Endometrium (tissue), 2 donors: ENCODE measurements at regions not wholly inside any gene's neighbourhood (a gene's known extent, or its start where the extent isn't known, plus 50 kb on each side); places are given as distances from the start of the nearest gene placed in this dataset.

Source experiments
- FAIRE-seq: peaks from 2 replicates; lab custom pipeline; 2012; peaks lifted over from hg19 to GRCh38; lab: Jason Lieb, UNC
- donor health status: control.
- donor health status: control.

GRCh38 chr12:62130834-62131552 lies 129.2 kb upstream of the USP15 start:
- FAIRE-seq, result no peak

DNA sequence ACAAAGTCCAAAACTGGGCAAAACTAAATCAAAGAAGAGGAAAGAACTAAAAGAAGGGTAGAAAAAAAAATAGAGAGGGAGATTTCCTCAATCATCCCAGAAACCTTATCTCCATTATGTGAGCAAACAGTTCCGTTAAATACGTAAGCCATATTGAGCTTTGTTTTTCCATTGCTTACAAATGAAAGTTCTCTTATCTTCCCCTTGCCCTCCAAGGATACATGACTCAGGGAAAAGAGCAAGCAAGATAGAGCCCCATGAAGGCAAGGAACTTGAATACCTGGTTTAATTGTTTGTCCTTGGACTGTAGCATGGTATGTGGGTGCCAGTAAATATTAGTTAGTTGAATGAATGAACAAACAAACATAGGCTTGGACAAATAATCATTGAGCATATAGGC lies 126.8 kb upstream of the USP15 start:
- FAIRE-seq, result no peak

DNA sequence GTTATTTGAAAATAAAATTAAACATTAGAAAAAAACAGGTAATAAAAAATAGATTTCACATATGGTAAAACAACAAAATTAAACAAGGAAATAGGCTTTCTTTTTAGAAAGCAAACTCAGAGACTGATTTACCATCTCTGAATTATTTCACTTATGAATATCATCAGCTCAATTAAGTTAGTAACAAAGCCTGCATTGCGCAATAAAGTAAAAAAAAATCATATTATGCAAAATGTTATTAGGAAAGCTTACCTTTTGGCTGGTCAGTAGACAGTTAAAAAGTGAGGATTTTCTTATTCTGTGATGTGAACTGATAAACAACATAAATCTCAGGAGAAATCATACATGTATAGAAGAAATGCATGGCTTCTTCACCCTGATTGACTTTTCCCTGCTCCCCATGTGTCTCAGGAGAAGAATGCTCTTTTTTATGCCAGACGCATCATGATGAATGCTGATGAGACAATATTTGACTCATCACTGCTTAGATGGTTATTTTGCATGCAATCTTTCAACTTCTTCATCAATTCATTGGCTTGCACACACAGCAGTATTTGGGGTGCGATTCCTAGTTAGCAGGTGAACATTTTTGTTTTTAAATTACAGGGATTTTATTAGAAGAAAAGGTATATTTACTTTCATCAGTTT lies 124.5 kb upstream of the USP15 start:
- FAIRE-seq, result no peak

DNA sequence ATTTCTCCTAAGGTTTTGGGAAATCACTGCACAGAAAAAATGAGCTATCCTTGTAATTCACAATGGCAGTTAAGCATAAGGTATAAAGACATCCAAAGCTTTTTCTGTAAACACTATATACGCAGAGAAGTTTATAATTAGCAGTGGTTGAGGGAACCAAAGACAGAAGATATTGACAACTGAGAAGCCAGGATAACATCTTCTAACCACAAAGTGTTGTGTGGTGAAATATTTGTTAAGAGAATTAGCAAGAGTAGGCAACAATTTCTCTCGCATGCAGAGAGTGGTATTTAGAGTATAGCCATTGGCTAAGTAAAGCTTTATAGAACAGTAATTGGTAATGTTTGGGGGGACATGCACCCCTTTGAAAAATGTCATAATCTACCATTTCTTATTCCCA lies 123.7 kb upstream of the USP15 start:
- no peak for FAIRE-seq

DNA sequence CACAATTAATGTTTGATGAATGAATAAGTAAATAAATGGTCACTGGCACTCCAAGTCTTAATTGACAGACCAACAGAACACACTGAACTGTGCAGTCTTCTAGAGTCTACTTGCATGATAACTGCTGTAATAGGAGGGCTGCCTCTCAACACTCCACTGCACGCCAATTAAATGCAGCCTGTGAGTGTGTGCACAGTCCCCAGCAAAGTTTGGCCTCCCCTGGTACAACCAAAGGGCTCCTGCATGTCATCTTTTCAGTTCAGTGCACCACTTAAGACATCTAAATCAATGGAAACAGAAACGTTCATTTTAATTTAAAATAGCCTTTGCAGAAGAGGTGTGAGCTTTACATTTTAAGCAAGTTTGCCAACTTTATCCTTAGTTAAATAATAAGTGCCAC lies 121.7 kb upstream of the USP15 start:
- FAIRE-seq, result no peak

DNA sequence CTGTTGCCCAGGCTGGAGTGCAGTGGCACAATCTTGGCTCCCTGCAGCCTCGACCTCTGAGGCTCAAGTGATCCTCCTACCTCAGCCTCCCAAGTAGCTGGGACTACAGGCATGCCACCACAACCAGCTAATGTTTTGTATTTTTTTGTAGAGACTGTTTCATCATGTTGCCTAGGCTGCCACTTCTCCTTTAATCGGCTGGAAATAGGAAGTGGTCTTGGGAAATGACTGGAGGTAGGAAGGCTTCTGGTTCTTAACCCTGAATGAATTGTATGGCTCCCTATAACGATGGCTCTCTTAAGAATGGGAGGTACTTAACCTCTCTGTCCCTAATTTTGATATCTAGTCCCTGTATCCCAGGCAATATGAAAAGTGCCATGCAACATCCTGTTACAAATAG lies 113.9 kb upstream of the USP15 start:
- FAIRE-seq, result no peak

GRCh38 chr12:62158013-62158412 lies 102.2 kb upstream of the USP15 start:
- FAIRE-seq, result no peak

DNA sequence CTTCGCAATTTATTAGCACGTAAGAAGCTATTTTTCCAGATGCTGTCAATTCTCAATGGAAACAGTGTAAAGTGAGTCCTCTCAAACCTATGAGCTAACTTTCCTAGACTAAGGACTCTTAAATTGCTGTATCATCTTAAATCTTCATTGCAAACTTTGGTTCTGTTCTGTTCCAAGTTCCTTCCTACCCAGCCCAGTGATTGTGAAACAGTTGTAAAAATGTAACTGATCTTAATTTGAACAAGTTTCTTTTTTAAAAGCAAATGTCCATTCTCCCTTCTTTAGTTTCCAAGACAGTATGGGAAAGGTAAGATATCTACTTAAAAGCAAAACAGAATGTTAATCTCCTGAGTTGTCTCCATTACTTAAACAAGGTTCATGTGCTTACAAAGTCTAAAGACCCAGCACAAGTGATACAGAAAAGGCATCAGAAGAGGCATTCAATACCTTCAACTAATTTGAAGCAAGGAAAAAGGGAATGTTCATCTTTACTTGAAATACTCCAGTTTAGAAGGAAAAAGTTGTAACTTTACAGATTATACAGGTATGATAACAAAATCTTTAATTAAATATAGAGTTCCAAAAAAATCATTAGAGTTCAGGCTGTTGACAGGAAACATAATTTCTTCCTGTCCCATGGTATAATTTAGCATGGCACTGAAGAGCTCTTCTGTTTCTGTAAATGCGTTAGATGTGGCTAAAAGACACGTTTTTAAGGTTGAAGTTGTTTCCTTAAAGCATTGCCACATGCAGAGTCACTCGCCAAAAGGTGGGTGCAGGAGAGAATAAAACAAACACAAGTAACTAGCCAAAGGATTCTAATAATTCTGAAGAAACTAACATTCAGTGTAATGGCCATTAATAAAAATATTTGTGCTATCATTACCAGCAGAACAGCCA lies 101.5 kb upstream of the USP15 start:
- FAIRE-seq, result no peak

GRCh38 chr12:62162214-62162613 lies 98.0 kb upstream of the USP15 start:
- no peak for FAIRE-seq

DNA sequence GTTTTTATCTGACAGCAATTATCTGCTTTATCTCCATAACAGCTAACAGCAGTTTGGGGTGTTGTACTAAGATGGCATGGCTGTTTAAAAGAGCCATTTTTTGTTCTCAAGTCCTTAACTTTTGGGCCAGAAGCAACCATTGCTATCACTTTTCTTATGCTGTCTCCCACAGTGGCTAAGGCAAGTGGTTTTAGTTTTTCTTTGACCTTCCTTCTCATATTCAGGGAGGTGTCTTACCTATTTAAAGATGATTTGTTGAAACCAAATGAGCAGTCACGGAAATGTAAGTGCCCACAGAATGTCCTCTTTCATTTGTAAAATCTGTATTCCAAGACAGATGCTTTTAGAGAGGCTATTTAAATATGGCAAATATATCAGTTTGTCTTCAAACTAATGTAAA lies 96.8 kb upstream of the USP15 start:
- no peak for FAIRE-seq

DNA sequence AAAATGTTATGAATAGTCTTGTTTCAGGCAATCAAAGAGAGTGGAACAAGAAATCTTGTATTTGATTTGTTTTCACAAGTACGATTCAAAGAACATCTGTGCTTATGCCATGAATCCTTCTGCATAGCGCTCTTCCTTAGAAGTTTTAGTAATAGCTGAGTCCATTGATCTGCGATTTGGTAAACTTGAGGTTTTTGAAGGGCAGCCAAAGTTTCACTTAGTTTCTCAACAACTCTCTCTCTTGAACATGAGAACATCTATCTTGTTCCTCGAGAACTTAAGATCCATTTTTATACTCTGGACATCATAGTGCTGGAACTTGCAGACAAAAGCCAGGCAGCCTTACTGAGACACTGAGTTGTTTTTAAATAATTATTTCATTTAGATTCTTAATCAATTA lies 96.2 kb upstream of the USP15 start:
- no peak for FAIRE-seq

DNA sequence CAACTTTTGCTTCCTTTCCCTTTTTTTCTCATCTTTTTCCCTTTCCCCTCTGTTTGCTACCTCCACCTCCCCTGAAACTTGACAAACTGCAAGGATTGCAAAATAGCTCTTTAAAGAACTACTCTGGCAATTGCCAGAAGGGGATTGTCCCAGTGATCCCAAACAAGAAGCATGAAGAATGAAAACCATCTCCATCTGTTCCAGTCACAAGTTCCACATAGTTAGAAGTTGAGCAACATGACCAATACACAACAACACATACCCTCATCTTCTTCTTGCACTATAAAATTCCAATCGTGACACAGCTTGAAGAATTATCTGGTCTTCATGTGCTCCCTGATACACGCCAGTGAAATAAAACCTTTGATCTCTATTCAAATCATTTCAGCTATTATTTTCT lies 93.7 kb upstream of the USP15 start:
- peak; percentile 81 for FAIRE-seq

DNA sequence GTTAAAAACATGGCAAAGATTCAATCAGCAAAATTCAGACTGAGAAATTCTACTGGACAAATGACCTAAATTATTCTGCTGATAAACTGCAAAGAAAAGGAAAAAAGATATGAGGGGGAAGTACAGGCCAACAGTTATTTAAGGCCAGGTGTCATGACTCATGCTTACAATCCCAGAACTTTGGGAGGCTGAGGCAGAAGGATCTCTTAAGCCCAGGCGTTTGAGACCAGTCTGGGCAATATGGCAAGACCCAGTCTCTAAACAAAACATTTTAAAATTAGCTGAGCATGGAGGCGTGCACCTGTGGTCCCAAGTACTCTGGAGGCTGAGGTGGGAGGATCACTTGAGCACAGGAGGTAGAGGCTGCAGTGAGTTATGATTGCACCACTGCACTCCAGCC lies 91.8 kb upstream of the USP15 start:
- no peak for FAIRE-seq

GRCh38 chr12:62170241-62170640 lies 90.0 kb upstream of the USP15 start:
- FAIRE-seq, result no peak

DNA sequence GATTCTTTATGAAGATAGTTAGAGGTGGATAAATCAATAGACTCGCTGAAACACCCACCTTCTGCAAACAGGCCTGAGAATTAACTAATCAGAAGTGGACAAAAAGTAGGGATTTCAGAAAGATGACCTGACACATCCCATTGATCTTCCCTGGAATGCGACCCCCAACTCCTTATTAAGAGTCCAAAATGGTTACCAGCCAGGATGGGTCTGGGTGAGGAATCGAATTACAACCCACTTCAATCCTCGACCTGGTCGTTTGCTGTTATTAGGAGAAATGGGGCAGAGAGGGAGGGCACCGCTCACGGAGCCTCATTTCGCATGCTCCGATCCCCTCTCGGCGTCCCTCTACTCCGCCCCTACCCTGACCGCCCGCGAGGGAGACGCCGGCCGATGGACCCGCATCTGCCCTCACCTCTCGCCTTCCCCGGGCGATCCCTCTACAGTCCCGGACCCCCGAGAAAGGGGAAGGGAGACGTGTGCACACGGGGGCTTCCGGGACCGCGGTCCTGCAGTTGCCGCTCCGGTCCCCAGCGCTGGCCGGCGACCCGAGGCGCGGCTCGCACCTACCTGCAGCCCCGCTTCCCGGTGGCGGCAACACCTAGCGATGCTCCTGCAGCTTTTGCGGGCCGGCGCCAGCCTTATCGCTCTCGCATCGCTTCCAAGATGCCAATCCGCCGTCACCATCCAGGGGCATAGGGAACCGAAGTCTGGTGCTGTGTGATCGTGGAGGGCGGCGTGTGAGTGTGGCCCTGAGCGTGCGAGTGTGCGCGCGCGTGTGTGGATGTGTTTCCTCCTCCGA lies 69.3 kb upstream of the USP15 start:
- no peak for FAIRE-seq

DNA sequence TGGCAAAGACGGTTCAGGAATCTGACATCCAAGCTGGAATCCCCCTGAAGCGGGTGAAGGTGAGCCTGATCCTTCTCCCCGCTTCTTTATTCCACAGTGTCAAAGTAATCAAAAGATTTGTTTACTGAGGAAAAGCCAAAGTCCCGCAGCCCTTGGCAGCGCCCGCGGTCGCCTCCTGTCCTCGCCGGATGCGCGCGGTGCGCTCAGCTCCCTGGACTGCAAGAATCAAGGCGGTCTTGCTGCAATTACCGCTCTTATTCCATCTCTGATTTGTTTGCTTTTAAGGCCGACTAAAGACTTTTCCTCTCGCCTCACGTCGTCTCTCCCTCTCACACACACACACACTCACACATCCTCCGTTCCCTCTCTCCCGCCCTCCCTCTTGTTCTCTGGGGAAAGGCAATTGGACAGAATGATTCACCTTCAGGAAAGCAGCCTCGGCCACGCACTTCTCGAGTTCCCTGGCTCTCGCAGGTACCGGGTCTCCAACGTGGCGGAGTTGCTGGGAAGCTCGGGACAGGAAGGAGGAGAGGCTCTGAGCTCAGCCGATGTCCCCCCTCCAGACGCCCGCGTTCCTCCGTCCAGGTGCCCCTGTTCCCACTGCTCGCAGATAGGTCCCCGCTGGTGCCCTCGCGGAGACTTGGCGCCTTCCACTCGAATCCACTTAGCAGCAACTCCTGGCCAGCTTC lies 68.6 kb upstream of the USP15 start:
- no peak for FAIRE-seq

DNA sequence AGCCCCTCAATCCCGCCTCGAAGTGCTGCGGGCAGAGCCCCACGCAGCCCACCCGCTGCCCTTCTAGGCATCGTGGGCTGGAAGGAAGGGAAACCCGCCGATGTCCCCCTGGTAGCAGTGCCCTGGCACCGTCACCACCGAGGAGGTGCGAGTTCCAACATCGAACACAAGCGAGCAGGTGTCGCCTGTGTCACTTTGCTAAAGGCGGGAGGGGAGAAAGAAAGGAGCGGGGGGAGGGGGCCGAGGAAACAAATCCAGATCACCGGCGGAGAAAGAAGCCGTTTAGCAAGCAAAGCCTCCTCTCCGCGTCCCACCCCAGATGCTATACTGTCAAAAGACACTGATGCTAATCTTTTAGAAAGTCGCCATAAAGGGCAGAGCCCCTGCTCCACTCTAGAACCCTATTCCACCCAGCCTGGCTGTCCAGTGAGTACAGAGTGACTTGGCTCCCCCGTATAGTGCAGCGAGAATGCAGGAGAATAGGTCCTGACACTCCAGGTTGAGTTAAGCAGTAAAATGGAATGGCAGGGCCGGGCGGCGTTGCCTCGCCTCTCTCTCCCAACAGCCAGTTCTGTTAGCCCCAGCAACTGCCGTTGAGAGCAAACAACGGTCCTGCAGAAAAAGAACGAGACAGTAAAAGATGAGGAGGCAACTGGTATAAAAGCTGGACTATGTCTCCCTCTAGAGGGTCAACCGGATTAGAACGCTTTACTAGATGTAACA lies 67.9 kb upstream of the USP15 start:
- peak; percentile 95 for FAIRE-seq

DNA sequence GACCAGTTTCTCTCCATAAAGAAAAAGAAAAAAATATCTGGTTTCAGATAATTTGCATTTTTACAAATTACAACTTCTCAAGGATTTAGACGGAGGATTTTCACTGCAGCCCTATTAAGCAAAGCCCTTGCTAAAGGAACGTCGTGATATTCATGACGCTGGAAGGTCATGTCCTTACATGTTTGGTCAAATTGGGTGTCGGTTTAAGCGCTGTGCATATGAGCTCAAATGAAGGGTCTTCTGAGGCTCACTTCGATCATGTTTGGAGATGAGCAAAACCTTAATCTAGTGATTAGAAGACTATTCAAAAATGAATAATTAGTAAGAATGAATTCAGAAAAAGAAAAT lies 67.3 kb upstream of the USP15 start:
- no peak for FAIRE-seq

- no peak for FAIRE-seq
These were observed 66.2 kb upstream of the USP15 start for GRCh38 chr12:62194031-62194430.

- no peak for FAIRE-seq
These were observed 65.6 kb upstream of the USP15 start for GRCh38 chr12:62194616-62195015.

GRCh38 chr12:62196146-62196545 lies 64.1 kb upstream of the USP15 start:
- FAIRE-seq, result no peak
